Gastroesophageal sphincter (tissue), 3 donors: ENCODE measurements at regions not wholly inside any gene's neighbourhood (a gene's known extent, or its start where the extent isn't known, plus 50 kb on each side); places are given as distances from the start of the nearest gene placed in this dataset.

Experiments used
- CTCF ChIP-seq, 4 experiments: fragments of 200-600 bp in 2 of 4; fragments of 450-650 bp in 2 of 4; sonication (generic) in 1 of 4; IDR thresholded peaks; one replicate each; pipeline ENCODE4 v1.5.1; 2017 to 2019; ENCODE audit warnings: antibody characterized with exemption in 4 of 4, mild to moderate bottlenecking in 2 of 4, moderate library complexity in 2 of 4
- EP300 ChIP-seq: sonication (generic); formaldehyde crosslinking; IDR thresholded peaks from one replicate; pipeline ENCODE4 v1.6.1; 2017; ENCODE audit warnings: antibody characterized with exemption, mild to moderate bottlenecking
- POLR2A ChIP-seq, 2 donors: fragments of 450-650 bp; IDR thresholded peaks; one replicate each; pipeline ENCODE4 v1.6.1; 2017; ENCODE audit warnings: antibody characterized with exemption in 2 of 2, mild to moderate bottlenecking in 2 of 2, moderate library complexity in 1 of 2
- POLR2AphosphoS5 ChIP-seq: sonication (generic); formaldehyde crosslinking; IDR thresholded peaks from one replicate; pipeline ENCODE4 v1.6.1; 2017; ENCODE audit warnings: antibody characterized with exemption

- TF ChIP-seq CTCF (IDR thresholded peaks at IDR 0.05) (no peak), POLR2A (IDR thresholded peaks at IDR 0.05) (no peak), POLR2AphosphoS5 (no peak), EP300 (no peak)
Observed at GRCh38 chr20:47859278-47859677, 74.0 kb upstream of the SULF2 start.
